22Rv1 (cell line): ENCODE measurements at regions not wholly inside any gene's neighbourhood (a gene's known extent, or its start where the extent isn't known, plus 50 kb on each side); places are given as distances from the start of the nearest gene placed in this dataset.

ENCODE experiments used
- ZFX ChIP-seq: fragments of 450-650 bp; IDR thresholded peaks from 2 replicates; pipeline ENCODE4 v1.6.1; 2017; ENCODE audit warnings: antibody characterized with exemption, borderline replicate concordance
- TF ChIP-seq, protein P1 (sequence below): fragments of 450-650 bp; IDR thresholded peaks from 2 replicates; pipeline ENCODE4 v1.5.1; 2017; ENCODE audit warnings: mild to moderate bottlenecking

DNA sequence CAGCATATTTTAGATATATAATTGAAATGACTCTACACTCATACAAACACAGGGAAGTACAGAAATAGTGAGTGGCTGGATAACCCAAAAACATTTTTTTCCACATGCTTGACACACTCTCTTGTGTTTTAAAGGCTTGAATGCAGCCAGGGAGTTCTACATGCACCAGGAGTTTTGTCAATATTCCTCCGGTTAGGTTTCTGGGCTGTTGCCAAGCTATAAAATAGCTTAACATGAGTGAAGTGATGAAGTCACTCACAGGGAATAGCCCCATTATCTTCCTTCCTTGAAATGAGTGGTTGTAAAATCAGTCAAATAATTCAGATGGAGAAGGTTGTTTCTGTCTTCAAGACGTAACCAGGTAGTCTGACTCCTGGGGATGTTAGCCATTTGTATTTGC is 582.7 kb downstream of the SLC6A15 start:
- TF ChIP-seq, protein P1, sequence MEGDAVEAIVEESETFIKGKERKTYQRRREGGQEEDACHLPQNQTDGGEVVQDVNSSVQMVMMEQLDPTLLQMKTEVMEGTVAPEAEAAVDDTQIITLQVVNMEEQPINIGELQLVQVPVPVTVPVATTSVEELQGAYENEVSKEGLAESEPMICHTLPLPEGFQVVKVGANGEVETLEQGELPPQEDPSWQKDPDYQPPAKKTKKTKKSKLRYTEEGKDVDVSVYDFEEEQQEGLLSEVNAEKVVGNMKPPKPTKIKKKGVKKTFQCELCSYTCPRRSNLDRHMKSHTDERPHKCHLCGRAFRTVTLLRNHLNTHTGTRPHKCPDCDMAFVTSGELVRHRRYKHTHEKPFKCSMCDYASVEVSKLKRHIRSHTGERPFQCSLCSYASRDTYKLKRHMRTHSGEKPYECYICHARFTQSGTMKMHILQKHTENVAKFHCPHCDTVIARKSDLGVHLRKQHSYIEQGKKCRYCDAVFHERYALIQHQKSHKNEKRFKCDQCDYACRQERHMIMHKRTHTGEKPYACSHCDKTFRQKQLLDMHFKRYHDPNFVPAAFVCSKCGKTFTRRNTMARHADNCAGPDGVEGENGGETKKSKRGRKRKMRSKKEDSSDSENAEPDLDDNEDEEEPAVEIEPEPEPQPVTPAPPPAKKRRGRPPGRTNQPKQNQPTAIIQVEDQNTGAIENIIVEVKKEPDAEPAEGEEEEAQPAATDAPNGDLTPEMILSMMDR, result no peak
- no peak for TF ChIP-seq ZFX
